Prostate gland (tissue), 2 donors: ENCODE measurements at regions not wholly inside any gene's neighbourhood (a gene's known extent, or its start where the extent isn't known, plus 50 kb on each side); places are given as distances from the start of the nearest gene placed in this dataset.

Source experiments
- CTCF ChIP-seq, 4 experiments: fragments of 200-600 bp in 2 of 4; fragments of 450-650 bp in 2 of 4; sonication (generic) in 2 of 4; IDR thresholded peaks; 1 replicate in 3 of 4; 2 replicates in 1 of 4; pipeline ENCODE4 v1.5.1; 2016 to 2019; ENCODE audit warnings: antibody characterized with exemption in 4 of 4, mild to moderate bottlenecking in 2 of 4, moderate library complexity in 2 of 4
- POLR2A ChIP-seq: fragments of 450-650 bp; IDR thresholded peaks from one replicate; pipeline ENCODE4 v1.6.1; 2016; ENCODE audit warnings: antibody characterized with exemption, mild to moderate bottlenecking
- POLR2AphosphoS5 ChIP-seq: sonication (generic); formaldehyde crosslinking; IDR thresholded peaks from one replicate; pipeline ENCODE4 v1.6.1; 2017; ENCODE audit warnings: antibody characterized with exemption

- TF ChIP-seq POLR2A, result no peak
- no peak for TF ChIP-seq CTCF (IDR thresholded peaks at IDR 0.05)
- no peak for TF ChIP-seq POLR2AphosphoS5
These were observed 193.4 kb upstream of the SLC35B3 start for GRCh38 chr6:8628736-8629135.
